Transverse colon (tissue), 4 donors: ENCODE measurements at regions not wholly inside any gene's neighbourhood (a gene's known extent, or its start where the extent isn't known, plus 50 kb on each side); places are given as distances from the start of the nearest gene placed in this dataset.

ENCODE experiments used
- DNase-seq: peaks from one replicate; pipeline ENCODE4 v3.0.0-alpha.2; 2019
- H3K27ac ChIP-seq, 4 donors: fragments of 200-600 bp; sonication (generic); 2 replicates each; pipeline ENCODE4 v1.5.1; 2016 to 2018; ENCODE audit warnings: inconsistent platforms in 4 of 4
- H3K27me3 ChIP-seq: fragments of 200-600 bp; sonication (generic); 2 replicates; pipeline ENCODE4 v1.5.1; 2017; ENCODE audit warnings: inconsistent platforms
- H3K36me3 ChIP-seq, 4 donors: fragments of 200-600 bp; sonication (generic); 2 replicates each; pipeline ENCODE4 v1.5.1; 2017 to 2019; ENCODE audit warnings: inconsistent platforms in 4 of 4
- H3K4me1 ChIP-seq, 4 donors: fragments of 200-600 bp; sonication (generic); 2 replicates each; pipeline ENCODE4 v1.5.1; 2017 to 2020; ENCODE audit warnings: inconsistent platforms in 4 of 4
- H3K4me3 ChIP-seq, 4 donors: fragments of 200-600 bp; sonication (generic); 1 replicate in 1 of 4; 2 replicates in 3 of 4; pipeline versions ENCODE4 v1.5.1 to v1.6.1; 2017 to 2019; ENCODE audit warnings: inconsistent platforms in 4 of 4
- H3K9me3 ChIP-seq, 2 donors: fragments of 200-600 bp; sonication (generic); 2 replicates each; pipeline ENCODE4 v1.5.1; 2017 to 2019; ENCODE audit warnings: inconsistent platforms in 2 of 2
- EP300 ChIP-seq: sonication (generic); formaldehyde crosslinking; IDR thresholded peaks from one replicate; pipeline ENCODE4 v1.6.1; 2017; ENCODE audit warnings: antibody characterized with exemption, low read depth
- POLR2A ChIP-seq: fragments of 450-650 bp; IDR thresholded peaks from one replicate; pipeline ENCODE4 v1.6.1; 2016; ENCODE audit warnings: antibody characterized with exemption, mild to moderate bottlenecking, moderate library complexity
- POLR2AphosphoS5 ChIP-seq, 3 donors: sonication (generic); formaldehyde crosslinking; IDR thresholded peaks; one replicate each; pipeline ENCODE4 v1.6.1; 2016; ENCODE audit warnings: antibody characterized with exemption in 3 of 3
- WGBS, 2 donors: methylation state at CpG; one replicate each; pipeline ENCODE4 v1.1.5; 2018; ENCODE audit warnings: low coverage in 1 of 2; 5-methylcytosine and 5-hydroxymethylcytosine counted together
- in situ Hi-C, 4 donors: fragments of 200-750 bp; cut with MboI; loops; one replicate each; pipeline versions ENCODE4 v1.15.0 to v1.15.1; 2017; ENCODE audit warnings: low sequenced_read_pairs in 3 of 4, low pct_ligation_motif_present in 1 of 4, low pct_unique_long_range_greater_than_20kb in 1 of 4
- intact Hi-C: fragments of 100-400 bp; cut with DNase I; formaldehyde crosslinking; loops from one replicate; pipeline ENCODE4 v1.15.1; 2023; ENCODE audit warnings: low total_unique reads
- TF ChIP-seq, protein P1 (sequence below), 5 experiments: fragments of 200-600 bp in 3 of 5; fragments of 450-650 bp in 2 of 5; sonication (generic) in 3 of 5; IDR thresholded peaks; 1 replicate in 2 of 5; 2 replicates in 3 of 5; pipeline ENCODE4 v1.5.1; 2016 to 2017; ENCODE audit warnings: antibody characterized with exemption in 5 of 5, inconsistent platforms in 3 of 5, mild to moderate bottlenecking in 2 of 5, moderate library complexity in 1 of 5

DNA sequence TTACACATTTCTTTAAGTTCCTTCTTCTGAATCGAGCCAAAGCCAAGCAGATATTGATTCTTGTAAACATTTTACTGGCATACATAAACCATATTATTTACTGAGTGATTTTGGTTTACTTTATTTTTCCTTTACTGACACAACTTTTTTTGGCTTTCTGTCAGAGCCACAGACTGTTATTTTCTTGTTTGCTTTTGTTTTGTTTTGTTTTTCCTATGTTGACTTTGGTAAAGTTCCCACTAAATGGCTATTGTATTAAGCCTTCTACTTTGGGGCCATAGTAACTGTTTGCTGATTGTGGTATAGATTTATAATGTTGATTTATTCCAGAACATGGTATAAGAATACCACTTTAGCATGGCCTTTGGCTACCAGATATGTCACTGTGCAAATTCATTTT lies 419.4 kb downstream of the DCDC2C start:
- Histone ChIP-seq H3K4me1 (no peaks in the 10 kb centered on the region), H3K36me3 (no peaks in the 10 kb centered on the region), H3K27me3 (no peaks in the 10 kb centered on the region), H3K9me3 (no peaks in the 10 kb centered on the region), H3K27ac (no peak overlapping the region), H3K4me3 (no peak overlapping the region)
- no peak for TF ChIP-seq EP300
- TF ChIP-seq, protein P1, sequence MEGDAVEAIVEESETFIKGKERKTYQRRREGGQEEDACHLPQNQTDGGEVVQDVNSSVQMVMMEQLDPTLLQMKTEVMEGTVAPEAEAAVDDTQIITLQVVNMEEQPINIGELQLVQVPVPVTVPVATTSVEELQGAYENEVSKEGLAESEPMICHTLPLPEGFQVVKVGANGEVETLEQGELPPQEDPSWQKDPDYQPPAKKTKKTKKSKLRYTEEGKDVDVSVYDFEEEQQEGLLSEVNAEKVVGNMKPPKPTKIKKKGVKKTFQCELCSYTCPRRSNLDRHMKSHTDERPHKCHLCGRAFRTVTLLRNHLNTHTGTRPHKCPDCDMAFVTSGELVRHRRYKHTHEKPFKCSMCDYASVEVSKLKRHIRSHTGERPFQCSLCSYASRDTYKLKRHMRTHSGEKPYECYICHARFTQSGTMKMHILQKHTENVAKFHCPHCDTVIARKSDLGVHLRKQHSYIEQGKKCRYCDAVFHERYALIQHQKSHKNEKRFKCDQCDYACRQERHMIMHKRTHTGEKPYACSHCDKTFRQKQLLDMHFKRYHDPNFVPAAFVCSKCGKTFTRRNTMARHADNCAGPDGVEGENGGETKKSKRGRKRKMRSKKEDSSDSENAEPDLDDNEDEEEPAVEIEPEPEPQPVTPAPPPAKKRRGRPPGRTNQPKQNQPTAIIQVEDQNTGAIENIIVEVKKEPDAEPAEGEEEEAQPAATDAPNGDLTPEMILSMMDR (IDR thresholded peaks at IDR 0.05): no peak
- TF ChIP-seq POLR2A: no peak
- no peak for TF ChIP-seq POLR2AphosphoS5 (IDR thresholded peaks at IDR 0.05)
- 29 to 40% methylated on average over 1 of the region's 1 CpG for WGBS, 2 donors
- intact Hi-C loops: no loop called here
- DNase-seq: no peak
- in situ Hi-C loops: no loop called here

DNA sequence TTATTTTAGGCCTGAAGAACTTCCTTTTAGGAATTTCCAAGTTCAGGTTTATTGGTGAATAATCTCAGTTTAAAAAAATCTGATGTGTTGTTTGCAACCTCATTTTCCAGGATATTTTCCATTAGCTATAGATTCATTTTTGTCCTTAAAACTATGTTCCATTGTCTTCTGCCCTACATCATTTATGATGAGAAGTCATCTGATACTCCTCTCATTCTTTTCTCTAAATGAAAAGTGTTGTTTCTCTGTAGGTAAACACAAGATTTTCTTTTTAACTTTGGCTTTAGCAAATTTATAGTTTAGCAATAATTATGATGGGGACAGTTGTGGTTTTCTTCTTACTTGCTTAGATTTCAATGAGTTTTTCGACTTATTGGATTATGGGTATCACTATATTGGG lies 427.3 kb downstream of the DCDC2C start:
- in situ Hi-C loops (no loop called here), intact Hi-C loops (no loop called here)
- Histone ChIP-seq H3K27ac (no peak overlapping the region), H3K27me3 (no peaks in the 10 kb centered on the region), H3K9me3 (peaks cover 16 to 19% of the 10 kb centered on the region in 2 donors), H3K4me3 (no peak overlapping the region), H3K4me1 (no peaks in the 10 kb centered on the region), H3K36me3 (no peaks in the 10 kb centered on the region)
- TF ChIP-seq POLR2AphosphoS5 (IDR thresholded peaks at IDR 0.05): no peak
- TF ChIP-seq, protein P1 (IDR thresholded peaks at IDR 0.05): no peak
- TF ChIP-seq POLR2A: no peak
- no peak for TF ChIP-seq EP300
- 57 to 67% methylated on average over 1 of the region's 1 CpG for WGBS, 2 donors
- no peak for DNase-seq

DNA sequence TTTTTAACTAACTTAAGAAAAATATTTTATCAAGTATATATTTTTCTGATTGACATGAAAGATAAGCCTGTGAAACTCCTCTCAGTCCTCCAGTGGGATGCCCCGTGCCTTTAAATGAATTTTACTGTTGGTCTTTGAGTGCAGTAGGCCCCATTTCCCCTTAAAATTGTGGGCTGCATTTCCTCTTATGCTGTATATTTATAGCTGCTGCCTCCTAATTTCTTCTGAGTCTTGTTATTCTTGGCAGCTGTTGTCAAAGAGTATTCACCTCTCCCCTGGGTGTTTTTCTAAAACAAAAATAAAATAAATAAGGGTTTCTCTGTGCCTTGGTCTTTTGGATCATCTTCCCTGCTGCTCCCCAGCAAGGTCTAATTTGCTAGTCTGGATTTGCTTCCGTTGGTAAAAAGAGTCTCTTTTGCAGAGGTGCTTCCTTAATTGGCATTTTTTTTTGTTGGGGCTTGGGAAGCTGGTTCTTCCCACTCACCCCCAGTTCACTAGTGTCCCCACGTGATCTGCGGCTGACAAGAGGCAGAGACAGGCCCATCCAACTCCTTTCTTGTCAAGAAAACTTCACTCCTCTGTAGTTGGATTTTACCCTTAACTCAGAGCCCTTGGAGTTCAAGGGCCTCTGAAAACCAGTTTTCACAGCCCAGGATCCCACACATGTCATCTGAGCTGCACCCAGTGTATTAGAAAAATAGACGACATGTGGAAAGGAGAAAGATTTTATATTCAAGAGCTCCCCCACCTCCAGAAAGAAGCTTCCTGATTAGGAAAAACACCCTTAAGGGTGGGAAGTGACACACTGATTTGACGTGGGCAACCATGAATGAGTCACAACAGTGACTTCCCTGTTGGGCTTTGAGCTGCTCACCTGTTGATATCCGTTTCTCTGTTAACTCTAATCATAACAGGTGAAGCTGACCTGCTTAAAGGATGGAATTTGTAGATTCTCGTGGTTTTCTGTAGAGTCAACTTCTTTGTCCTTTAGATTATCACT lies 431.5 kb downstream of the DCDC2C start:
- in situ Hi-C loops: no loop called here
- no peaks in the 10 kb centered on the region for H3K27me3 ChIP-seq
- no peak overlapping the region for H3K4me3 ChIP-seq
- intact Hi-C loops: no loop called here
- H3K27ac ChIP-seq: no peak overlapping the region
- H3K4me1 ChIP-seq: no peaks in the 10 kb centered on the region
- TF ChIP-seq, protein P1 (IDR thresholded peaks at IDR 0.05): no peak
- TF ChIP-seq POLR2AphosphoS5 (IDR thresholded peaks at IDR 0.05): no peak
- no peak for TF ChIP-seq POLR2A
- TF ChIP-seq EP300: no peak
- DNase-seq: no peak
- WGBS, 2 donors: 36 to 57% methylated on average over 5 to 8 of the region's 8 CpGs
- H3K36me3 ChIP-seq: no peaks in the 10 kb centered on the region
- peaks cover 15 to 19% of the 10 kb centered on the region in 2 donors for H3K9me3 ChIP-seq

DNA sequence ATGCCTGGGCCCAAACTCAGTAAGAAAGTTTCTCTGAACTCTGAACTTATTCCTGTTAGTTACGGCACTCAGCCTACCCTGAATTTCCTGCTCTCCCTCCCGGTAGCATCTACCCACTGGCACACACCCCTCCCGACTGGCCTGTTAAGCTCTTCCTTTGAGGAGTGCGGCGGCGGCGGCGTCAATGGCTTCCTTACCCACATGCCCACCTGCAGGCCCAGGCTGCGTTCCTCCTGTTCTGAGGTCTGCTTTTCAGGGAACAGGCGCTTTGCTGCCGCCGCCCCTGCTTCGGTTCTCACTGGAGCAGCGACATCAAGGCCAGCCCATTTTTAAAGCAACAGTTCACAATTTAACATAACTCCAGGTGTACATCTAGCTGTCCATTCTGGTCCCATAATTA lies 432.4 kb downstream of the DCDC2C start:
- Histone ChIP-seq H3K9me3 (peaks cover 6 to 11% of the 10 kb centered on the region in 2 donors), H3K27ac (no peak overlapping the region), H3K4me1 (no peaks in the 10 kb centered on the region), H3K36me3 (no peaks in the 10 kb centered on the region), H3K27me3 (no peaks in the 10 kb centered on the region), H3K4me3 (no peak overlapping the region)
- intact Hi-C loops: no loop called here
- DNase-seq: no peak
- TF ChIP-seq POLR2AphosphoS5 (IDR thresholded peaks at IDR 0.05): no peak
- no peak for TF ChIP-seq POLR2A
- TF ChIP-seq, protein P1 (IDR thresholded peaks at IDR 0.05): no peak
- no peak for TF ChIP-seq EP300
- WGBS, 2 donors: 79 to 90% methylated on average over 2 to 14 of the region's 14 CpGs
- in situ Hi-C loops: no loop called here
